Esophagus muscularis mucosa (tissue), 4 donors: ENCODE measurements at regions not wholly inside any gene's neighbourhood (a gene's known extent, or its start where the extent isn't known, plus 50 kb on each side); places are given as distances from the start of the nearest gene placed in this dataset.

ENCODE experiments used
- DNase-seq: peaks from one replicate; pipeline ENCODE4 v3.0.0-alpha.2; 2017; ENCODE audit errors: extremely low spot score
- H3K27ac ChIP-seq, 4 donors: fragments of 200-600 bp; sonication (generic); replicated peaks in 1 of 4; 1 replicate in 3 of 4; 2 replicates in 1 of 4; pipeline ENCODE4 v1.5.1; 2016 to 2019; ENCODE audit warnings: mild to moderate bottlenecking in 1 of 4
- H3K27me3 ChIP-seq, 4 donors: fragments of 200-600 bp; sonication (generic); one replicate each; pipeline versions ENCODE4 v1.5.1 to v1.6.0; 2016 to 2019
- H3K36me3 ChIP-seq, 4 donors: fragments of 200-600 bp; sonication (generic); one replicate each; pipeline ENCODE4 v1.5.1; 2016 to 2019
- H3K4me1 ChIP-seq, 4 donors: fragments of 200-600 bp; sonication (generic); one replicate each; pipeline ENCODE4 v1.5.1; 2016 to 2019
- H3K4me3 ChIP-seq, 4 donors: fragments of 200-600 bp; sonication (generic); 1 replicate in 2 of 4; 2 replicates in 2 of 4; pipeline ENCODE4 v1.5.1; 2016 to 2019; ENCODE audit warnings: mild to moderate bottlenecking in 4 of 4, moderate library complexity in 1 of 4
- H3K9me3 ChIP-seq, 4 donors: fragments of 200-600 bp; sonication (generic); 1 replicate in 3 of 4; 2 replicates in 1 of 4; pipeline ENCODE4 v1.5.1; 2016 to 2019
- CTCF ChIP-seq, 3 experiments: fragments of 200-600 bp in 2 of 3; fragments of 450-650 bp in 1 of 3; sonication (generic) in 2 of 3; IDR thresholded peaks; one replicate each; pipeline ENCODE4 v1.5.1; 2017 to 2019; ENCODE audit warnings: antibody characterized with exemption in 3 of 3, mild to moderate bottlenecking in 2 of 3, moderate library complexity in 1 of 3
- EP300 ChIP-seq: sonication (generic); formaldehyde crosslinking; IDR thresholded peaks from one replicate; pipeline ENCODE4 v1.6.1; 2017; ENCODE audit warnings: antibody characterized with exemption
- POLR2A ChIP-seq: fragments of 450-650 bp; IDR thresholded peaks from one replicate; pipeline ENCODE4 v1.6.1; 2017; ENCODE audit warnings: antibody characterized with exemption, moderate library complexity, mild to moderate bottlenecking, low read depth
- POLR2AphosphoS5 ChIP-seq, 2 donors: sonication (generic); formaldehyde crosslinking; IDR thresholded peaks; one replicate each; pipeline ENCODE4 v1.6.1; 2017; ENCODE audit warnings: antibody characterized with exemption in 2 of 2
- WGBS: methylation state at CpG from one replicate; pipeline ENCODE4 v1.1.5; 2018; 5-methylcytosine and 5-hydroxymethylcytosine counted together
- intact Hi-C: fragments of 100-400 bp; cut with DNase I; formaldehyde crosslinking; loops from one replicate; pipeline ENCODE4 v1.15.1; 2023

GRCh38 chr11:70663815-70664214 lies 265.5 kb downstream of the CTTN start:
- 75% methylated on average over 5 of the region's 5 CpGs for WGBS
- no peak overlapping the region for H3K4me3 ChIP-seq
- H3K4me1 ChIP-seq = peaks cover 16 to 22% (median 18%) of the 10 kb centered on the region in 4 donors
- H3K36me3 ChIP-seq = no peaks in the 10 kb centered on the region
- peaks cover 0 to 82% (median 14%) of the 10 kb centered on the region in 4 donors for H3K27me3 ChIP-seq
- H3K9me3 ChIP-seq = no peaks in the 10 kb centered on the region
- intact Hi-C loops = no loop called here
- TF ChIP-seq EP300 = no peak
- TF ChIP-seq POLR2A = no peak
- TF ChIP-seq POLR2AphosphoS5 (IDR thresholded peaks at IDR 0.05) = no peak
- TF ChIP-seq CTCF (IDR thresholded peaks at IDR 0.05) = no peak
- no peak for DNase-seq
- no peak overlapping the region for H3K27ac ChIP-seq

GRCh38 chr11:70666311-70666710 lies 268.0 kb downstream of the CTTN start:
- no peaks in the 10 kb centered on the region for H3K36me3 ChIP-seq
- no peak for DNase-seq
- H3K27ac ChIP-seq = no peak overlapping the region
- no peaks in the 10 kb centered on the region for H3K9me3 ChIP-seq
- H3K4me1 ChIP-seq = peaks cover 16 to 21% (median 18%) of the 10 kb centered on the region in 4 donors
- WGBS = 87% methylated on average over 4 of the region's 8 CpGs
- no peak for TF ChIP-seq POLR2AphosphoS5 (IDR thresholded peaks at IDR 0.05)
- TF ChIP-seq POLR2A = no peak
- no peak for TF ChIP-seq CTCF (IDR thresholded peaks at IDR 0.05)
- no peak for TF ChIP-seq EP300
- intact Hi-C loops = no loop called here
- peaks cover 0 to 81% (median 11%) of the 10 kb centered on the region in 4 donors for H3K27me3 ChIP-seq
- H3K4me3 ChIP-seq = no peak overlapping the region

GRCh38 chr11:70667767-70668166 lies 269.4 kb downstream of the CTTN start:
- no peak for TF ChIP-seq POLR2AphosphoS5 (IDR thresholded peaks at IDR 0.05)
- no peak for TF ChIP-seq EP300
- no peak for TF ChIP-seq POLR2A
- TF ChIP-seq CTCF (IDR thresholded peaks at IDR 0.05) = no peak
- 50% methylated on average over 2 of the region's 4 CpGs for WGBS
- H3K4me1 ChIP-seq = peaks cover 2 to 6% (median 4%) of the 10 kb centered on the region in 4 donors
- H3K36me3 ChIP-seq = no peaks in the 10 kb centered on the region
- H3K27ac ChIP-seq = no peak overlapping the region
- H3K4me3 ChIP-seq = no peak overlapping the region
- H3K27me3 ChIP-seq = peaks cover 0 to 67% (median 9%) of the 10 kb centered on the region in 4 donors
- no peaks in the 10 kb centered on the region for H3K9me3 ChIP-seq
- DNase-seq = no peak
- intact Hi-C loops = no loop called here

GRCh38 chr11:70668204-70669202 lies 270.2 kb downstream of the CTTN start:
- 83% methylated on average over 23 of the region's 23 CpGs for WGBS
- no peak for DNase-seq
- peaks cover 0 to 59% (median 5%) of the 10 kb centered on the region in 4 donors for H3K27me3 ChIP-seq
- intact Hi-C loops = no loop called here
- no peak overlapping the region for H3K27ac ChIP-seq
- H3K4me1 ChIP-seq = no peaks in the 10 kb centered on the region
- no peak overlapping the region for H3K4me3 ChIP-seq
- TF ChIP-seq CTCF (IDR thresholded peaks at IDR 0.05) (no peak), POLR2AphosphoS5 (IDR thresholded peaks at IDR 0.05) (no peak), EP300 (no peak), POLR2A (no peak)
- no peaks in the 10 kb centered on the region for H3K9me3 ChIP-seq
- no peaks in the 10 kb centered on the region for H3K36me3 ChIP-seq
